ENCODE measurements at regions not wholly inside any gene's neighbourhood (a gene's known extent, or its start where the extent isn't known, plus 50 kb on each side); places are given as distances from the start of the nearest gene placed in this dataset.

GRCh38 chr11:122023614-122024250, 92.3 kb downstream of the BLID start:
- TF ChIP-seq CTCF (IDR thresholded peaks at IDR 0.05; ENCODE audit: unreplicated experiment), result no peak
- no peaks in the 10 kb centered on the region for H3K9me3 Mint-ChIP-seq
- no peaks in the 10 kb centered on the region for H3K4me1 Mint-ChIP-seq
- no peaks in the 10 kb centered on the region for H3K36me3 Mint-ChIP-seq
- H3K4me3 Mint-ChIP-seq, result no peak overlapping the region
- H3K27me3 Mint-ChIP-seq (ENCODE audit: low read depth), result no peaks in the 10 kb centered on the region
- no peak for DNase-seq (ENCODE audit: low spot score in 2 of 2, unreplicated experiment in 2 of 2)
- no peak overlapping the region for H3K27ac Mint-ChIP-seq

- Mint-ChIP-seq H3K4me1 (no peaks in the 10 kb centered on the region), H3K27me3 (ENCODE audit: low read depth) (no peaks in the 10 kb centered on the region), H3K9me3 (no peaks in the 10 kb centered on the region), H3K27ac (no peak overlapping the region), H3K4me3 (no peak overlapping the region), H3K36me3 (no peaks in the 10 kb centered on the region)
- TF ChIP-seq CTCF (IDR thresholded peaks at IDR 0.05; ENCODE audit: unreplicated experiment), result no peak
- DNase-seq (ENCODE audit: low spot score in 2 of 2, unreplicated experiment in 2 of 2), result no peak
Observed at GRCh38 chr11:122022646-122023045, 93.4 kb downstream of the BLID start.

- Mint-ChIP-seq H3K4me1 (no peaks in the 10 kb centered on the region), H3K27me3 (ENCODE audit: low read depth) (no peaks in the 10 kb centered on the region), H3K4me3 (no peak overlapping the region), H3K27ac (no peak overlapping the region), H3K9me3 (no peaks in the 10 kb centered on the region), H3K36me3 (no peaks in the 10 kb centered on the region)
- DNase-seq (ENCODE audit: low spot score in 2 of 2, unreplicated experiment in 2 of 2), result no peak
- TF ChIP-seq CTCF (IDR thresholded peaks at IDR 0.05; ENCODE audit: unreplicated experiment), result peak; percentile 62
Observed at GRCh38 chr11:122020902-122021301, 95.1 kb downstream of the BLID start.

- Mint-ChIP-seq H3K4me3 (no peak overlapping the region), H3K4me1 (no peaks in the 10 kb centered on the region), H3K9me3 (no peaks in the 10 kb centered on the region), H3K27me3 (ENCODE audit: low read depth) (no peaks in the 10 kb centered on the region), H3K36me3 (no peaks in the 10 kb centered on the region), H3K27ac (no peak overlapping the region)
- no peak for DNase-seq (ENCODE audit: low spot score in 2 of 2, unreplicated experiment in 2 of 2)
- TF ChIP-seq CTCF (IDR thresholded peaks at IDR 0.05; ENCODE audit: unreplicated experiment), result no peak
Observed at GRCh38 chr11:122019908-122020694, 95.9 kb downstream of the BLID start.

GRCh38 chr11:122007601-122008071, 108.4 kb downstream of the BLID start:
- Mint-ChIP-seq H3K36me3 (no peaks in the 10 kb centered on the region), H3K27ac (no peak overlapping the region), H3K4me1 (peaks cover 2% of the 10 kb centered on the region), H3K4me3 (no peak overlapping the region), H3K9me3 (peaks cover 16% of the 10 kb centered on the region), H3K27me3 (ENCODE audit: low read depth) (no peaks in the 10 kb centered on the region)
- no peak for TF ChIP-seq CTCF (IDR thresholded peaks at IDR 0.05; ENCODE audit: unreplicated experiment)
- no peak for DNase-seq (ENCODE audit: low spot score in 2 of 2, unreplicated experiment in 2 of 2)

Measured in mesothelial cell of epicardium (in vitro differentiated cells).